Nephron (organoid): ENCODE measurements at regions not wholly inside any gene's neighbourhood (a gene's known extent, or its start where the extent isn't known, plus 50 kb on each side); places are given as distances from the start of the nearest gene placed in this dataset.

Experiments used
- H3K27ac Mint-ChIP-seq, 3 experiments: 2 replicates each; pipeline ENCODE4 v1.8.0; 2020; ENCODE audit warnings: mixed read lengths in 3 of 3, mild to moderate bottlenecking in 2 of 3, moderate library complexity in 1 of 3
- H3K27me3 Mint-ChIP-seq: 2 replicates; pipeline ENCODE4 v1.8.0; 2021; ENCODE audit warnings: low read depth, mild to moderate bottlenecking, moderate library complexity, mixed read lengths
- H3K36me3 Mint-ChIP-seq: 2 replicates; pipeline ENCODE4 v1.8.0; 2020; ENCODE audit warnings: low read depth, mixed read lengths
- H3K4me1 Mint-ChIP-seq: 2 replicates; pipeline ENCODE4 v1.8.0; 2020; ENCODE audit warnings: mixed read lengths
- H3K4me3 Mint-ChIP-seq, 3 experiments: 2 replicates each; pipeline ENCODE4 v1.8.0; 2020; ENCODE audit warnings: mild to moderate bottlenecking in 3 of 3, mixed read lengths in 3 of 3, moderate library complexity in 2 of 3
- H3K9me3 Mint-ChIP-seq: 2 replicates; pipeline ENCODE4 v1.8.0; 2020; ENCODE audit warnings: mixed read lengths
- CTCF ChIP-seq, 3 experiments: fragments of 200-600 bp; sonication (generic); IDR thresholded peaks; one replicate each; pipeline ENCODE4 v1.5.0; 2021; ENCODE audit warnings: antibody characterized with exemption in 3 of 3; ENCODE audit not compliant: unreplicated experiment in 3 of 3

- H3K36me3 Mint-ChIP-seq = peaks cover 43% of the 10 kb centered on the region
- H3K9me3 Mint-ChIP-seq = no peaks in the 10 kb centered on the region
- no peak overlapping the region for H3K27ac Mint-ChIP-seq
- H3K4me1 Mint-ChIP-seq = no peaks in the 10 kb centered on the region
- no peak overlapping the region for H3K4me3 Mint-ChIP-seq
- peak in 1 of 3 experiments; percentile 30 for TF ChIP-seq CTCF (IDR thresholded peaks at IDR 0.05; ENCODE audit: unreplicated experiment in 3 of 3)
- no peaks in the 10 kb centered on the region for H3K27me3 Mint-ChIP-seq
Measured at GRCh38 chr4:122224348-122224747, 72.2 kb downstream of the BLTP1 start.

GRCh38 chr4:122227202-122227601 lies 75.1 kb downstream of the BLTP1 start:
- H3K9me3 Mint-ChIP-seq = no peaks in the 10 kb centered on the region
- H3K4me3 Mint-ChIP-seq = no peak overlapping the region
- peaks cover 43% of the 10 kb centered on the region for H3K36me3 Mint-ChIP-seq
- no peaks in the 10 kb centered on the region for H3K4me1 Mint-ChIP-seq
- TF ChIP-seq CTCF (IDR thresholded peaks at IDR 0.05; ENCODE audit: unreplicated experiment in 3 of 3) = no peak
- no peak overlapping the region for H3K27ac Mint-ChIP-seq
- no peaks in the 10 kb centered on the region for H3K27me3 Mint-ChIP-seq

GRCh38 chr4:122229857-122230256 lies 77.7 kb downstream of the BLTP1 start:
- Mint-ChIP-seq H3K4me1 (no peaks in the 10 kb centered on the region), H3K27ac (no peak overlapping the region), H3K4me3 (no peak overlapping the region), H3K36me3 (peaks cover 50% of the 10 kb centered on the region), H3K27me3 (no peaks in the 10 kb centered on the region), H3K9me3 (no peaks in the 10 kb centered on the region)
- no peak for TF ChIP-seq CTCF (IDR thresholded peaks at IDR 0.05; ENCODE audit: unreplicated experiment in 3 of 3)

- Mint-ChIP-seq H3K4me3 (no peak overlapping the region), H3K36me3 (peaks cover 50% of the 10 kb centered on the region), H3K9me3 (no peaks in the 10 kb centered on the region), H3K27ac (no peak overlapping the region), H3K4me1 (no peaks in the 10 kb centered on the region), H3K27me3 (no peaks in the 10 kb centered on the region)
- no peak for TF ChIP-seq CTCF (IDR thresholded peaks at IDR 0.05; ENCODE audit: unreplicated experiment in 3 of 3)
Measured at GRCh38 chr4:122232633-122233032, 80.5 kb downstream of the BLTP1 start.

- Mint-ChIP-seq H3K4me1 (no peaks in the 10 kb centered on the region), H3K27ac (no peak overlapping the region), H3K36me3 (peaks cover 53% of the 10 kb centered on the region), H3K27me3 (no peaks in the 10 kb centered on the region), H3K4me3 (no peak overlapping the region), H3K9me3 (no peaks in the 10 kb centered on the region)
- no peak for TF ChIP-seq CTCF (IDR thresholded peaks at IDR 0.05; ENCODE audit: unreplicated experiment in 3 of 3)
Measured at GRCh38 chr4:122234686-122235085, 82.6 kb downstream of the BLTP1 start.

- TF ChIP-seq CTCF (IDR thresholded peaks at IDR 0.05; ENCODE audit: unreplicated experiment in 3 of 3) = no peak
- no peaks in the 10 kb centered on the region for H3K9me3 Mint-ChIP-seq
- H3K27ac Mint-ChIP-seq = no peak overlapping the region
- peaks cover 50% of the 10 kb centered on the region for H3K36me3 Mint-ChIP-seq
- H3K4me1 Mint-ChIP-seq = no peaks in the 10 kb centered on the region
- no peak overlapping the region for H3K4me3 Mint-ChIP-seq
- H3K27me3 Mint-ChIP-seq = no peaks in the 10 kb centered on the region
Measured at GRCh38 chr4:122243785-122244184, 91.7 kb downstream of the BLTP1 start.
